ENCODE measurements at regions not wholly inside any gene's neighbourhood (a gene's known extent, or its start where the extent isn't known, plus 50 kb on each side); places are given as distances from the start of the nearest gene placed in this dataset.

DNA sequence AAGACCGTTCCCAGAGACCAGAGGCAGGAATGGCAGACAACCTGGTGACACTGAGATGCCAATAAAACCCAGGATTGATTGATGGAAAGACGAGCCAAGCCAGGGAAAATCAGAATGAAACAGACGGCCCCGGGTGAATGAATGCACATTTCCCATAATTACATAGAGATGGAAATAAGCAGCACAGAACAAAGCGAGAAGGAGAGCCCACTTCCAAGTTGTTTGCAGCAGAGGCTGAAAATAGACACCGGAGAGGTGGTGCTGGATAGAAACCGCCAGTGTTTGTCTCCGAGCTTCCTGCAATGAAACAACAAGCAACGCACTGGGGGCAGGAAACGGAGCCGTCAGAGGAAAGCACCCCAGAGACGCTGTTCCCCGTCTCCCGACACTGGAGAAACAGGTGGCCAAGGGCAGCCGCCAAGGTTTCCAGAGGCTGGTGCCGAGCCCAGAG lies 406.8 kb downstream of the SHANK2 start:
- TF ChIP-seq GABPA (IDR thresholded peaks at IDR 0.05; ENCODE audit: low read depth), result no peak
- TF ChIP-seq, protein P1, sequence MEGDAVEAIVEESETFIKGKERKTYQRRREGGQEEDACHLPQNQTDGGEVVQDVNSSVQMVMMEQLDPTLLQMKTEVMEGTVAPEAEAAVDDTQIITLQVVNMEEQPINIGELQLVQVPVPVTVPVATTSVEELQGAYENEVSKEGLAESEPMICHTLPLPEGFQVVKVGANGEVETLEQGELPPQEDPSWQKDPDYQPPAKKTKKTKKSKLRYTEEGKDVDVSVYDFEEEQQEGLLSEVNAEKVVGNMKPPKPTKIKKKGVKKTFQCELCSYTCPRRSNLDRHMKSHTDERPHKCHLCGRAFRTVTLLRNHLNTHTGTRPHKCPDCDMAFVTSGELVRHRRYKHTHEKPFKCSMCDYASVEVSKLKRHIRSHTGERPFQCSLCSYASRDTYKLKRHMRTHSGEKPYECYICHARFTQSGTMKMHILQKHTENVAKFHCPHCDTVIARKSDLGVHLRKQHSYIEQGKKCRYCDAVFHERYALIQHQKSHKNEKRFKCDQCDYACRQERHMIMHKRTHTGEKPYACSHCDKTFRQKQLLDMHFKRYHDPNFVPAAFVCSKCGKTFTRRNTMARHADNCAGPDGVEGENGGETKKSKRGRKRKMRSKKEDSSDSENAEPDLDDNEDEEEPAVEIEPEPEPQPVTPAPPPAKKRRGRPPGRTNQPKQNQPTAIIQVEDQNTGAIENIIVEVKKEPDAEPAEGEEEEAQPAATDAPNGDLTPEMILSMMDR (IDR thresholded peaks at IDR 0.05), result no peak
- TF ChIP-seq, protein P2, sequence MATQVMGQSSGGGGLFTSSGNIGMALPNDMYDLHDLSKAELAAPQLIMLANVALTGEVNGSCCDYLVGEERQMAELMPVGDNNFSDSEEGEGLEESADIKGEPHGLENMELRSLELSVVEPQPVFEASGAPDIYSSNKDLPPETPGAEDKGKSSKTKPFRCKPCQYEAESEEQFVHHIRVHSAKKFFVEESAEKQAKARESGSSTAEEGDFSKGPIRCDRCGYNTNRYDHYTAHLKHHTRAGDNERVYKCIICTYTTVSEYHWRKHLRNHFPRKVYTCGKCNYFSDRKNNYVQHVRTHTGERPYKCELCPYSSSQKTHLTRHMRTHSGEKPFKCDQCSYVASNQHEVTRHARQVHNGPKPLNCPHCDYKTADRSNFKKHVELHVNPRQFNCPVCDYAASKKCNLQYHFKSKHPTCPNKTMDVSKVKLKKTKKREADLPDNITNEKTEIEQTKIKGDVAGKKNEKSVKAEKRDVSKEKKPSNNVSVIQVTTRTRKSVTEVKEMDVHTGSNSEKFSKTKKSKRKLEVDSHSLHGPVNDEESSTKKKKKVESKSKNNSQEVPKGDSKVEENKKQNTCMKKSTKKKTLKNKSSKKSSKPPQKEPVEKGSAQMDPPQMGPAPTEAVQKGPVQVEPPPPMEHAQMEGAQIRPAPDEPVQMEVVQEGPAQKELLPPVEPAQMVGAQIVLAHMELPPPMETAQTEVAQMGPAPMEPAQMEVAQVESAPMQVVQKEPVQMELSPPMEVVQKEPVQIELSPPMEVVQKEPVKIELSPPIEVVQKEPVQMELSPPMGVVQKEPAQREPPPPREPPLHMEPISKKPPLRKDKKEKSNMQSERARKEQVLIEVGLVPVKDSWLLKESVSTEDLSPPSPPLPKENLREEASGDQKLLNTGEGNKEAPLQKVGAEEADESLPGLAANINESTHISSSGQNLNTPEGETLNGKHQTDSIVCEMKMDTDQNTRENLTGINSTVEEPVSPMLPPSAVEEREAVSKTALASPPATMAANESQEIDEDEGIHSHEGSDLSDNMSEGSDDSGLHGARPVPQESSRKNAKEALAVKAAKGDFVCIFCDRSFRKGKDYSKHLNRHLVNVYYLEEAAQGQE (IDR thresholded peaks at IDR 0.05; ENCODE audit: low read depth, low read length), result no peak
- TF ChIP-seq EP300 (IDR thresholded peaks at IDR 0.05; ENCODE audit: borderline replicate concordance in 1 of 2, low read depth in 1 of 2, low read length in 1 of 2), result no peak
- no peak for TF ChIP-seq SIN3A (IDR thresholded peaks at IDR 0.05; ENCODE audit: borderline replicate concordance, low read depth, low read length)
- no peak for TF ChIP-seq SMC3 (IDR thresholded peaks at IDR 0.05; ENCODE audit: low read depth, low read length)
- TF ChIP-seq, protein P3, sequence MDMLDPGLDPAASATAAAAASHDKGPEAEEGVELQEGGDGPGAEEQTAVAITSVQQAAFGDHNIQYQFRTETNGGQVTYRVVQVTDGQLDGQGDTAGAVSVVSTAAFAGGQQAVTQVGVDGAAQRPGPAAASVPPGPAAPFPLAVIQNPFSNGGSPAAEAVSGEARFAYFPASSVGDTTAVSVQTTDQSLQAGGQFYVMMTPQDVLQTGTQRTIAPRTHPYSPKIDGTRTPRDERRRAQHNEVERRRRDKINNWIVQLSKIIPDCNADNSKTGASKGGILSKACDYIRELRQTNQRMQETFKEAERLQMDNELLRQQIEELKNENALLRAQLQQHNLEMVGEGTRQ (IDR thresholded peaks at IDR 0.05; ENCODE audit: borderline replicate concordance, low read depth, low read length), result no peak

Data from SK-N-SH (cell line).